SK-N-SH (cell line): ENCODE measurements at regions not wholly inside any gene's neighbourhood (a gene's known extent, or its start where the extent isn't known, plus 50 kb on each side); places are given as distances from the start of the nearest gene placed in this dataset.

Source experiments
- CTCF ChIA-PET: fragments of 300-600, 350-600 bp; formaldehyde crosslinking; extraction: SDS; loops from one replicate; lab custom pipeline; 2021; lab: Yijun Ruan, JAX
- POLR2A ChIA-PET: fragments of 350-600 bp; sonication (Branson Sonifier 250); formaldehyde crosslinking; extraction: SDS; loops from one replicate; lab custom pipeline; 2020; ENCODE audit warnings: antibody characterized with exemption, inconsistent platforms; lab: Yijun Ruan, JAX
- DNase-seq: peaks from one replicate; pipeline ENCODE4 v3.0.0; 2012
- H2AFZ ChIP-seq: fragments of 200-600 bp; sonication (generic); 2 replicates; pipeline ENCODE4 v1.8.1; 2016; ENCODE audit warnings: antibody characterized with exemption, mild to moderate bottlenecking, low read depth
- H3F3A ChIP-seq: fragments of 200-600 bp; sonication (generic); replicated peaks from 2 replicates; pipeline ENCODE3; 2016; ENCODE audit warnings: antibody characterized with exemption, mild to moderate bottlenecking; ENCODE audit not compliant: insufficient read depth
- H3K27ac ChIP-seq, 2 experiments: fragments of 200-500 bp in 1 of 2; fragments of 200-600 bp in 1 of 2; sonication (Bioruptor generic) in 1 of 2; sonication (generic), shearing (Covaris generic) in 1 of 2; 2 replicates each; pipeline versions ENCODE4 v1.5.1 to v1.6.1; 2014 to 2016; ENCODE audit warnings: low read depth in 2 of 2, inconsistent platforms in 1 of 2, low read length in 1 of 2, mild to moderate bottlenecking in 1 of 2, mixed read lengths in 1 of 2
- H3K27me3 ChIP-seq: fragments of 200-600 bp; sonication (generic), shearing (Covaris generic); 2 replicates; pipeline ENCODE4 v1.6.1; 2016; ENCODE audit warnings: mixed run types; ENCODE audit not compliant: insufficient read depth
- H3K36me3 ChIP-seq, 2 experiments: fragments of 200-500 bp in 1 of 2; fragments of 200-600 bp in 1 of 2; sonication (Bioruptor generic) in 1 of 2; sonication (generic) in 1 of 2; replicated peaks in 1 of 2; 2 replicates each; pipeline versions ENCODE3 to v1.5.1; 2014 to 2016; ENCODE audit warnings: low read length in 1 of 2, mild to moderate bottlenecking in 1 of 2; ENCODE audit not compliant: insufficient read depth in 2 of 2, control insufficient read depth in 1 of 2
- H3K4me1 ChIP-seq, 2 experiments: fragments of 200-500 bp in 1 of 2; fragments of 200-600 bp in 1 of 2; sonication (Bioruptor generic) in 1 of 2; sonication (generic), shearing (Covaris generic) in 1 of 2; 2 replicates each; pipeline versions ENCODE4 v1.5.1 to v1.6.1; 2014 to 2016; ENCODE audit warnings: low read depth in 1 of 2, low read length in 1 of 2, mixed run types in 1 of 2; ENCODE audit not compliant: insufficient read depth in 2 of 2, control insufficient read depth in 1 of 2
- H3K4me2 ChIP-seq: fragments of 200-600 bp; sonication (generic), shearing (Covaris generic); 2 replicates; pipeline ENCODE4 v1.6.1; 2017; ENCODE audit warnings: mixed run types
- H3K4me3 ChIP-seq, 2 experiments: fragments of 200-500 bp in 1 of 2; fragments of 200-600 bp in 1 of 2; sonication (Bioruptor generic) in 1 of 2; sonication (generic), shearing (Covaris generic) in 1 of 2; 2 replicates each; pipeline versions ENCODE4 v1.5.1 to v1.8.1; 2014 to 2016; ENCODE audit warnings: low read depth in 2 of 2, inconsistent platforms in 1 of 2, low read length in 1 of 2, mild to moderate bottlenecking in 1 of 2, mixed read lengths in 1 of 2, moderate library complexity in 1 of 2
- H3K79me2 ChIP-seq: fragments of 200-600 bp; sonication (generic); 2 replicates; pipeline ENCODE4 v1.8.1; 2017; ENCODE audit warnings: mild to moderate bottlenecking; ENCODE audit not compliant: insufficient read depth
- H3K9ac ChIP-seq: fragments of 200-600 bp; sonication (generic); 2 replicates; pipeline ENCODE4 v1.6.1; 2017; ENCODE audit warnings: mixed run types
- H3K9me2 ChIP-seq: fragments of 200-600 bp; sonication (generic); 2 replicates; pipeline ENCODE4 v1.6.1; 2017; ENCODE audit warnings: mixed run types
- H3K9me3 ChIP-seq: fragments of 200-600 bp; sonication (generic); 2 replicates; pipeline ENCODE4 v1.6.1; 2017; ENCODE audit warnings: mixed run types, mild to moderate bottlenecking, moderate library complexity
- H4K20me1 ChIP-seq: fragments of 200-600 bp; sonication (generic); 2 replicates; pipeline ENCODE4 v1.6.1; 2017; ENCODE audit warnings: mild to moderate bottlenecking, mixed run types; ENCODE audit not compliant: insufficient read depth
- EZH2phosphoT487 ChIP-seq: fragments of 200-600 bp; sonication (generic); IDR thresholded peaks from 2 replicates; pipeline ENCODE4 v1.6.1; 2017; ENCODE audit warnings: low read depth, mixed run types, mild to moderate bottlenecking, antibody characterized with exemption, moderate library complexity, borderline replicate concordance
- FOXM1 ChIP-seq: IDR thresholded peaks from 2 replicates; pipeline ENCODE4 v1.4.0; 2012; ENCODE audit warnings: low read depth, mild to moderate bottlenecking
- GATA2 ChIP-seq: sonication (generic); formaldehyde crosslinking; IDR thresholded peaks from 2 replicates; pipeline ENCODE4 v1.5.0; 2020; ENCODE audit warnings: mild to moderate bottlenecking, missing genetic modification reagents
- TAF1 ChIP-seq: IDR thresholded peaks from 2 replicates; pipeline ENCODE4 v1.6.1; 2012; ENCODE audit warnings: low read depth, mild to moderate bottlenecking, low read length, moderate library complexity, borderline replicate concordance
- TEAD4 ChIP-seq: IDR thresholded peaks from 2 replicates; pipeline ENCODE4 v1.4.0; 2012; ENCODE audit warnings: mild to moderate bottlenecking, borderline replicate concordance; ENCODE audit not compliant: insufficient read depth
- WGBS: methylation state at CpG from one replicate; pipeline ENCODE4 v1.1.6; 2017; ENCODE audit warnings: low lambda C conversion rate; 5-methylcytosine and 5-hydroxymethylcytosine counted together
- TF ChIP-seq, protein P1 (sequence below): IDR thresholded peaks from 2 replicates; pipeline ENCODE4; 2012
- TF ChIP-seq, protein P2 (sequence below): IDR thresholded peaks from 2 replicates; pipeline ENCODE4 v1.4.0; 2012; ENCODE audit warnings: low read depth
- TF ChIP-seq, protein P3 (sequence below): fragments of 200-600 bp; sonication (generic); IDR thresholded peaks from 2 replicates; pipeline ENCODE4 v1.6.1; 2017; ENCODE audit warnings: antibody characterized with exemption, mild to moderate bottlenecking, moderate library complexity

DNA sequence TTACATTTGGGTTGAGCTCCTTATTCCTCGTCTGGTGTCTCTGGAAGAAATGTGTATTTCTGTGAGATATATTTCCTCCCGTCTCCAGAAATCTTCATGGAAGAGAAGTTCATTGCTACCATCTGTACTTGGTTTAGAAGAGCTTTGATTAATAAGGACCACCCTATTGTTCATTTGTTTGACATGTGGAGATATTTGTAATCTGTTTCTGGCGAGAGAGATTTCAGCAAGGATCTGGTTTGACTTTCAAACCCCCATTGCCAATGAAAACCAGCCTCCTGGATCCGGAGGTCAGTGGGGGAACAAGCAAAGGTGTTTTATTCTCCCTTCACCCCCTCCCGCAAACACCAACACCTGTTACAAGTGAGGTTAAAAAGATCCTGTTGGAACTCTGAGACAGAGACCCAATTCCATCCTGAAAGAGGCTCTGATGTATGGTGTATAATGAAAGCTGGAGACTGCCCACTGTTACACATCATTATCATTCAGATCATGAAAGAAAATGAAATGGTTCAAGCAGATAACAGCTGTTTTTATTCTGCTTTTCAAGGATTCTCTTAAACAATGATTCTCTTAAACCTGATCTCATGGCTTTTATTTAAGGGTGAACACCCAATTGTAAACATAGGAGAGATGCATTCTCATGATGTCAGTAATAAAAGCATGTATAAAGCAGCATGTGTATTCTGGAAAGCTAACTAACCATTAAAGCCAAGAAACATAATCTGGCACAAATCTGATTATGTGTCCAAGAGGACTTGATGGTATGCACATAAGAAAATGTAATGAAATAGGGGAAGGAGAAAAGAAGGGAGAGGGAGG lies 393.5 kb upstream of the ADGRL2 start:
- H3K27me3 ChIP-seq: no peaks in the 10 kb centered on the region
- no peaks in the 10 kb centered on the region for H3K36me3 ChIP-seq
- H3K27ac ChIP-seq: no peak overlapping the region
- H3K9me2 ChIP-seq: no peaks in the 10 kb centered on the region
- H3K79me2 ChIP-seq: no peaks in the 10 kb centered on the region
- no peaks in the 10 kb centered on the region for H3K9me3 ChIP-seq
- no peak for DNase-seq
- POLR2A ChIA-PET: no interaction called here
- no peak overlapping the region for H2AFZ ChIP-seq
- H3K9ac ChIP-seq: no peak overlapping the region
- WGBS: 67% methylated on average over 5 of the region's 5 CpGs
- TF ChIP-seq EZH2phosphoT487: no peak
- no peak for TF ChIP-seq TAF1
- TF ChIP-seq GATA2 (CRISPR knock-in tag): peak; percentile 41; the same call in 1 of the 2 replicates
- 0 out of 4 replicates have a peak overlapping the region, but pooled peaks of 1 of the 2 experiments have one; percentile 14 for H3K4me3 ChIP-seq
- no peaks in the 10 kb centered on the region for H4K20me1 ChIP-seq
- peaks cover 0 to 18% of the 10 kb centered on the region in 2 experiments; a peak in 2 of 4 replicates for H3K4me1 ChIP-seq
- no peaks in the 10 kb centered on the region for H3F3A ChIP-seq
- H3K4me2 ChIP-seq: no peak overlapping the region
- CTCF ChIA-PET: interaction anchor here (0.7 to 1.4 kb wide), 4 partner anchors 16 to 105 kb away, joined by 3 to 4 read pairs (median 3); no protein-coding TSS in a partner anchor

DNA sequence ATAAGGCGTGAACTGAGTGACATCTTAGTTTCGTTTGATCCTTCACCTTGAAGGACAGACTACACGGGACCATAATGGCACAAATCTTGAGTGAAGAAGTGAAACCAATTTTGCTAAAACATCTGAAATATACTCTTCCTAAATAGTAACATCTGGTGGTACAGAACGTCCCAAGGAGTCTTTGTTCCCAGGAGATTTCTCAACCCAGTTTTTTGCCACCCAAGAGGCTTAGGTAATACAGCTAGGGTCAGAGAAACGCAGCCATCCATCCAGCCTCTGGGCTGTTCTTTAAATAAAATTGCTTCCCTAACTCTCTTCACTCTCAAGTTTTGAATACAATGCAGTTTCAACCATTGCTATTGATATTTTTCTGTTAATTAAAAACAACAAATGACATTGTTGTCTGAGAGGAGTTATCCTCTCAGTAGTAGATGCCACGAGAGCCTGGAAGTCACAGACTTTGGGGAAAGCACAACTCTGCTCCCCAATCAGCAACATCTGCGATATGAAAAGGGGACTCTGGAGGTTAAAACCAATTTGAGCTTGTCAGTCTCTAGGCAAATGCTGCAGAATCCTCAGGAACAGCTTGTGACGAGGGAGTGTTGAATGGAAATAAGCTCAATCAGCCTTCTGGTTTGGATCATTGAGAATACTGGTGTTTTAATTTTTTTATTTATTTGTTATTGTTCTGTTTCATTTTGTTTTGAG lies 394.3 kb upstream of the ADGRL2 start:
- WGBS: 70% methylated on average over 8 of the region's 8 CpGs
- no peaks in the 10 kb centered on the region for H3K79me2 ChIP-seq

More for the DNA sequence above, 394.3 kb upstream of the ADGRL2 start:
- Histone ChIP-seq H3F3A (no peaks in the 10 kb centered on the region), H3K9me3 (no peaks in the 10 kb centered on the region), H3K27ac (no peak overlapping the region), H3K4me2 (no peak overlapping the region), H2AFZ (no peak overlapping the region), H3K9me2 (no peaks in the 10 kb centered on the region), H3K4me3 (no peak overlapping the region), H4K20me1 (no peaks in the 10 kb centered on the region), H3K36me3 (no peaks in the 10 kb centered on the region), H3K9ac (no peak overlapping the region), H3K4me1 (peaks cover 0 to 18% of the 10 kb centered on the region in 2 experiments; a peak in 2 of 4 replicates), H3K27me3 (no peaks in the 10 kb centered on the region)
- no peak for TF ChIP-seq EZH2phosphoT487
- no peak for TF ChIP-seq TEAD4
- TF ChIP-seq, protein P1, sequence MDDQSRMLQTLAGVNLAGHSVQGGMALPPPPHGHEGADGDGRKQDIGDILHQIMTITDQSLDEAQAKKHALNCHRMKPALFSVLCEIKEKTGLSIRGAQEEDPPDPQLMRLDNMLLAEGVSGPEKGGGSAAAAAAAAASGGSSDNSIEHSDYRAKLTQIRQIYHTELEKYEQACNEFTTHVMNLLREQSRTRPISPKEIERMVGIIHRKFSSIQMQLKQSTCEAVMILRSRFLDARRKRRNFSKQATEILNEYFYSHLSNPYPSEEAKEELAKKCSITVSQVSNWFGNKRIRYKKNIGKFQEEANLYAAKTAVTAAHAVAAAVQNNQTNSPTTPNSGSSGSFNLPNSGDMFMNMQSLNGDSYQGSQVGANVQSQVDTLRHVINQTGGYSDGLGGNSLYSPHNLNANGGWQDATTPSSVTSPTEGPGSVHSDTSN: no peak
- TF ChIP-seq FOXM1: no peak
- TF ChIP-seq, protein P2, sequence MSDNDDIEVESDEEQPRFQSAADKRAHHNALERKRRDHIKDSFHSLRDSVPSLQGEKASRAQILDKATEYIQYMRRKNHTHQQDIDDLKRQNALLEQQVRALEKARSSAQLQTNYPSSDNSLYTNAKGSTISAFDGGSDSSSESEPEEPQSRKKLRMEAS: no peak
- TF ChIP-seq, protein P3, sequence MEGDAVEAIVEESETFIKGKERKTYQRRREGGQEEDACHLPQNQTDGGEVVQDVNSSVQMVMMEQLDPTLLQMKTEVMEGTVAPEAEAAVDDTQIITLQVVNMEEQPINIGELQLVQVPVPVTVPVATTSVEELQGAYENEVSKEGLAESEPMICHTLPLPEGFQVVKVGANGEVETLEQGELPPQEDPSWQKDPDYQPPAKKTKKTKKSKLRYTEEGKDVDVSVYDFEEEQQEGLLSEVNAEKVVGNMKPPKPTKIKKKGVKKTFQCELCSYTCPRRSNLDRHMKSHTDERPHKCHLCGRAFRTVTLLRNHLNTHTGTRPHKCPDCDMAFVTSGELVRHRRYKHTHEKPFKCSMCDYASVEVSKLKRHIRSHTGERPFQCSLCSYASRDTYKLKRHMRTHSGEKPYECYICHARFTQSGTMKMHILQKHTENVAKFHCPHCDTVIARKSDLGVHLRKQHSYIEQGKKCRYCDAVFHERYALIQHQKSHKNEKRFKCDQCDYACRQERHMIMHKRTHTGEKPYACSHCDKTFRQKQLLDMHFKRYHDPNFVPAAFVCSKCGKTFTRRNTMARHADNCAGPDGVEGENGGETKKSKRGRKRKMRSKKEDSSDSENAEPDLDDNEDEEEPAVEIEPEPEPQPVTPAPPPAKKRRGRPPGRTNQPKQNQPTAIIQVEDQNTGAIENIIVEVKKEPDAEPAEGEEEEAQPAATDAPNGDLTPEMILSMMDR: no peak
- no peak for DNase-seq
- ChIA-PET POLR2A (no interaction called here), CTCF (interaction anchor here (1.2 kb wide), 1 partner anchor 34 kb away, joined by 4 read pairs; no protein-coding TSS in a partner anchor)
